ENCODE measurements at regions not wholly inside any gene's neighbourhood (a gene's known extent, or its start where the extent isn't known, plus 50 kb on each side); places are given as distances from the start of the nearest gene placed in this dataset.
"Not testable (repeated sequence)": the region's sequence is repeated elsewhere in the genome, so short reads cannot be mapped to it uniquely, and the experiment has no call there.

GRCh38 chrY:3319988-3320387 is 258.9 kb upstream of the TGIF2LY start:
- H3K36me3 ChIP-seq; H3K27ac ChIP-seq; DNase-seq; intact Hi-C loops (cut with DNase I); H3K4me1 ChIP-seq; H3K27me3 ChIP-seq; H3K4me3 ChIP-seq; H3K9me3 ChIP-seq: not testable (repeated sequence)

GRCh38 chrY:3367535-3367934 is 211.3 kb upstream of the TGIF2LY start:
- H3K27ac ChIP-seq; DNase-seq; H3K9me3 ChIP-seq; intact Hi-C loops (cut with DNase I); H3K4me3 ChIP-seq; H3K36me3 ChIP-seq; H3K27me3 ChIP-seq; H3K4me1 ChIP-seq: not testable (repeated sequence)

DNA sequence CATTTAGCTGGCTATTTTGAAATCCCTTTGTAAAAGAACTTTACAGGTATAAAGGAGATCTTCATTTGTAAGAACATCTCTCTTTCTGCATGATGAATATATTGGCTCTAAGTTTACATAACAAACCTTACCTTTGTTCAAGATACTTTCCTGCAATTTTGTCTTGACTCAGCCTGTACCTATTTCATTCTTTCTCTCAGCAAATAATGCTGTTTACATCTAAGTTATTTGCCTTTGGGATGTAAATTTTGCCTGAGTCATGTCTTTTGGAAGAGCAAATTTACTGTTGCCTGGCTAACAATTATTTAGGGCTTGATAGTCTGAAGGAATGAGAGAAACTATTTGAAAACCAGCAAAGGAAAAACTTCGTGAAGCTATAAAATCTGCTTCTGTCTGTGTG is 210.4 kb upstream of the TGIF2LY start:
- not testable (repeated sequence) for DNase-seq
- WGBS, 2 donors, result no CpG with 5 or more reads among the region's 1 CpG

GRCh38 chrY:3391508-3391907 is 187.4 kb upstream of the TGIF2LY start:
- DNase-seq; H3K9me3 ChIP-seq; H3K4me1 ChIP-seq; intact Hi-C loops (cut with DNase I); H3K36me3 ChIP-seq; H3K4me3 ChIP-seq; H3K27ac ChIP-seq; H3K27me3 ChIP-seq: not testable (repeated sequence)
- 81% methylated on average over 5 of the region's 5 CpGs; no CpG with 5 or more reads in 1 of the 2 donors for WGBS, 2 donors

More for the DNA sequence above, 210.4 kb upstream of the TGIF2LY start:
- H3K4me3 ChIP-seq; H3K4me1 ChIP-seq; H3K27ac ChIP-seq; H3K9me3 ChIP-seq; H3K36me3 ChIP-seq; intact Hi-C loops (cut with DNase I); H3K27me3 ChIP-seq: not testable (repeated sequence)

GRCh38 chrY:3404241-3404640 is 174.6 kb upstream of the TGIF2LY start:
- H3K27me3 ChIP-seq; H3K27ac ChIP-seq; H3K36me3 ChIP-seq; H3K4me1 ChIP-seq; DNase-seq; H3K4me3 ChIP-seq; intact Hi-C loops (cut with DNase I); H3K9me3 ChIP-seq: not testable (repeated sequence)
- 38% methylated on average over 3 of the region's 3 CpGs; no CpG with 5 or more reads in 1 of the 2 donors for WGBS, 2 donors

- H3K27ac ChIP-seq; H3K36me3 ChIP-seq; H3K27me3 ChIP-seq; H3K4me1 ChIP-seq; intact Hi-C loops (cut with DNase I); H3K4me3 ChIP-seq; DNase-seq; H3K9me3 ChIP-seq: not testable (repeated sequence)
- peak in 2 of 6 experiments; percentile 41 to 47 for TF ChIP-seq CTCF (IDR thresholded peaks at IDR 0.05)
- WGBS, 2 donors, result 11% methylated on average over 2 of the region's 2 CpGs; no CpG with 5 or more reads in 1 of the 2 donors
Observed at GRCh38 chrY:3405585-3405984, 173.3 kb upstream of the TGIF2LY start.

GRCh38 chrY:3406896-3407452 is 171.9 kb upstream of the TGIF2LY start:
- H3K27ac ChIP-seq; DNase-seq; H3K4me1 ChIP-seq; H3K27me3 ChIP-seq; H3K36me3 ChIP-seq; intact Hi-C loops (cut with DNase I); H3K4me3 ChIP-seq; H3K9me3 ChIP-seq: not testable (repeated sequence)
- 44% methylated on average over 3 of the region's 3 CpGs; no CpG with 5 or more reads in 1 of the 2 donors for WGBS, 2 donors
- TF ChIP-seq CTCF (IDR thresholded peaks at IDR 0.05), result peak in 1 of 6 experiments; percentile 15

- H3K9me3 ChIP-seq; H3K4me1 ChIP-seq; H3K27ac ChIP-seq; intact Hi-C loops (cut with DNase I); DNase-seq; H3K27me3 ChIP-seq; H3K36me3 ChIP-seq; H3K4me3 ChIP-seq: not testable (repeated sequence)
- 88% methylated on average over 6 of the region's 8 CpGs; no CpG with 5 or more reads in 1 of the 2 donors for WGBS, 2 donors
Observed at GRCh38 chrY:3410322-3410892, 168.5 kb upstream of the TGIF2LY start.
